ENCODE measurements at regions not wholly inside any gene's neighbourhood (a gene's known extent, or its start where the extent isn't known, plus 50 kb on each side); places are given as distances from the start of the nearest gene placed in this dataset.

DNA sequence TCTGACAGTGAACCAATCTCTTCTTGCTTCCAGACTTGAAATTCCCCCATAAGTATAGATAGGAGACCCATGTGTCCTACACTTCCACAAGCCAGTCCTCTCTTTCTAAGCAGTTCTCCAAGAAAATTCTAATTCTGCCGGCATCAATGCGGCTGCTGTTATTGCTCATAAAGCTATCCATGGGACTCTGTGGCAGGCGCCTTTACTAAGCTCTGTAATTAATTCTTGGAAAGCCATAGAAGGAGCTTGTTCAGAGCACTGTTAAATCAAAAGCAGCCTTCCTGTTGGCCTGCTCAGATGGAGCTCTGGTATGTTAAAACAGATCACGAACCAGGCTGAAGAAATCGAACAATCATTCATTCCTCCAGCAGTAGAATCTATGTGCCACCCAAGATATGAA, 244.3 kb upstream of the NFE2L3 start:
- Histone ChIP-seq H3K27ac (no peak overlapping the region), H3K4me3 (no peak overlapping the region), H3K4me1 (no peaks in the 10 kb centered on the region), H3K4me2 (no peak overlapping the region), H3K9me3 (no peaks in the 10 kb centered on the region)
- 47% methylated on average over 5 of the region's 5 CpGs for WGBS (ENCODE audit: missing lambda C conversion rate)
- ChIA-PET CTCF (interaction anchor here (1.0 to 7.2 kb wide), 4 partner anchors 12 to 760 kb away, joined by 3 to 42 read pairs (median 24); no protein-coding TSS in a partner anchor), POLR2A (no interaction called here)
- ATAC-seq = no peak
- no peak for FAIRE-seq
- no peak for TF ChIP-seq ZSCAN20 (CRISPR knock-in tag; IDR thresholded peaks at IDR 0.05)
- DNase-seq (ENCODE audit: low read depth in 1 of 2, low spot score in 1 of 2) = no peak

DNA sequence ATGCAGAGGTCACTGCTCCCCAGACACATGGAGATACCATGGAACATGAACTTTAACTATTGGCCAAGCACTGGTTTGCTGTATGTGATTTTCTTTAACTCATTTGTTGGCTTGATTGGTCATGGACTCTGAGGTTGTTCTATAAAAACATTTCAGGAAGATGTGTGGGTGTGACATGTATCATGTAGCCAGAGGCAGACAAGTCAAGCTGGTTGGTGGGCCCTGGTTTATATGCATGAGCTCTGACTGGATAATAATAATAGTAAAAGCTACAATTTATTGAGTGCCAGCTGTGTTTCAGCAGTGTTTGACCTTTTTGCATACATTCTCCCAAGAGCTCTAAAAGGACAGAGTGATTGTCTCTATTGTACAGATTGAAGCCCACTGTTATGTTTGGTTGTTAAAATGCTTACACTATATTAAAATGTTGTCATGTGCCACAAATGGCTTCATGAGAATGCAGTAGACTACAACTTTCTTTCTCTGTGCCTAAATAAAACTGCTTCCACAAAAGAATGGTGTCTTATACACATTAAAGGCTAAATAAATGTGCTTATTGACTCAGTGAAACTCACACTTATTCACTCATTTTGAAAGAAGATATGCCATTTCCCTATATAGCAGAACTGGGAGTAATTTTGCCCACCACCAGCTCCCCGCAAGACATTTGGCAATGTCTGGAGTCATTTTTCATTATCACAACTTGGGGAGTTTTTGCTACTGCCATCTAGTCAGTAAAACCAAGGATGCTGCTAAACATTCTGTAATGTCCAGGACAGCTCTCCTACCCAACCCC, 243.6 kb upstream of the NFE2L3 start:
- no peak for DNase-seq (ENCODE audit: low read depth in 1 of 2, low spot score in 1 of 2)
- POLR2A ChIA-PET = no interaction called here
- 43% methylated on average over 1 of the region's 1 CpG for WGBS (ENCODE audit: missing lambda C conversion rate)
- CTCF ChIA-PET = interaction anchor here (1.0 to 7.2 kb wide), 5 partner anchors 12 to 760 kb away, joined by 3 to 42 read pairs (median 10); no protein-coding TSS in a partner anchor
- no peak overlapping the region for H3K4me2 ChIP-seq
- no peak overlapping the region for H3K4me3 ChIP-seq
- H3K27ac ChIP-seq = no peak overlapping the region
- no peaks in the 10 kb centered on the region for H3K9me3 ChIP-seq
- no peak for FAIRE-seq
- TF ChIP-seq CBX8 (IDR thresholded peaks at IDR 0.05) (no peak), MAX (IDR thresholded peaks at IDR 0.05) (no peak), FOSB (CRISPR knock-in tag; IDR thresholded peaks at IDR 0.05) (no peak), ZSCAN20 (CRISPR knock-in tag; IDR thresholded peaks at IDR 0.05) (no peak), TP53 (CRISPR knock-in tag; IDR thresholded peaks at IDR 0.05) (no peak), NFE2L2 (conservative IDR thresholded peaks at IDR 0.05; ENCODE audit: low read length) (no peak), HOXB5 (CRISPR knock-in tag; IDR thresholded peaks at IDR 0.05) (no peak), EHMT2 (IDR thresholded peaks at IDR 0.05; ENCODE audit: low read depth) (no peak), GATA3 (IDR thresholded peaks at IDR 0.05; ENCODE audit: borderline replicate concordance) (no peak), FOSL2 (IDR thresholded peaks at IDR 0.05) (no peak), FOSL2 (CRISPR knock-in tag; IDR thresholded peaks at IDR 0.05) (no peak), ESRRA (IDR thresholded peaks at IDR 0.05; ENCODE audit: borderline replicate concordance, low read length) (no peak), RFX5 (IDR thresholded peaks at IDR 0.05) (no peak), JUN (IDR thresholded peaks at IDR 0.05) (no peak), ZNF302 (CRISPR knock-in tag; IDR thresholded peaks at IDR 0.05) (no peak), RCOR1 (IDR thresholded peaks at IDR 0.05; ENCODE audit: low read depth, low read length) (no peak), PHF8 (IDR thresholded peaks at IDR 0.05; ENCODE audit: borderline replicate concordance, low read depth) (no peak), KDM5A (IDR thresholded peaks at IDR 0.05) (no peak)
- TF ChIP-seq, protein P1, sequence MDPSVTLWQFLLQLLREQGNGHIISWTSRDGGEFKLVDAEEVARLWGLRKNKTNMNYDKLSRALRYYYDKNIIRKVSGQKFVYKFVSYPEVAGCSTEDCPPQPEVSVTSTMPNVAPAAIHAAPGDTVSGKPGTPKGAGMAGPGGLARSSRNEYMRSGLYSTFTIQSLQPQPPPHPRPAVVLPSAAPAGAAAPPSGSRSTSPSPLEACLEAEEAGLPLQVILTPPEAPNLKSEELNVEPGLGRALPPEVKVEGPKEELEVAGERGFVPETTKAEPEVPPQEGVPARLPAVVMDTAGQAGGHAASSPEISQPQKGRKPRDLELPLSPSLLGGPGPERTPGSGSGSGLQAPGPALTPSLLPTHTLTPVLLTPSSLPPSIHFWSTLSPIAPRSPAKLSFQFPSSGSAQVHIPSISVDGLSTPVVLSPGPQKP (IDR thresholded peaks at IDR 0.05; ENCODE audit: low read depth, low read length) = no peak
- TF ChIP-seq, protein P2, sequence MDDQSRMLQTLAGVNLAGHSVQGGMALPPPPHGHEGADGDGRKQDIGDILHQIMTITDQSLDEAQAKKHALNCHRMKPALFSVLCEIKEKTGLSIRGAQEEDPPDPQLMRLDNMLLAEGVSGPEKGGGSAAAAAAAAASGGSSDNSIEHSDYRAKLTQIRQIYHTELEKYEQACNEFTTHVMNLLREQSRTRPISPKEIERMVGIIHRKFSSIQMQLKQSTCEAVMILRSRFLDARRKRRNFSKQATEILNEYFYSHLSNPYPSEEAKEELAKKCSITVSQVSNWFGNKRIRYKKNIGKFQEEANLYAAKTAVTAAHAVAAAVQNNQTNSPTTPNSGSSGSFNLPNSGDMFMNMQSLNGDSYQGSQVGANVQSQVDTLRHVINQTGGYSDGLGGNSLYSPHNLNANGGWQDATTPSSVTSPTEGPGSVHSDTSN (IDR thresholded peaks at IDR 0.05) = no peak
- ATAC-seq = no peak
- H3K4me1 ChIP-seq = no peaks in the 10 kb centered on the region

GRCh38 chr7:25911738-25912607, 240.0 kb upstream of the NFE2L3 start:
- no peak for FAIRE-seq
- no peak for DNase-seq (ENCODE audit: low read depth in 1 of 2, low spot score in 1 of 2)
- Histone ChIP-seq H3K4me3 (no peak overlapping the region), H3K4me2 (no peak overlapping the region), H3K4me1 (no peaks in the 10 kb centered on the region), H3K9me3 (no peaks in the 10 kb centered on the region), H3K27ac (no peak overlapping the region)
- POLR2A ChIA-PET = no interaction called here
- 28% methylated on average over 7 of the region's 7 CpGs for WGBS (ENCODE audit: missing lambda C conversion rate)
- CTCF ChIA-PET = interaction anchor here (6.4 kb wide), 1 partner anchor 18 kb away, joined by 23 read pairs; no protein-coding TSS in a partner anchor
- ATAC-seq = no peak
- TF ChIP-seq BHLHE40 (IDR thresholded peaks at IDR 0.05; ENCODE audit: low read depth, low read length) = no peak
- TF ChIP-seq CEBPB (IDR thresholded peaks at IDR 0.05) = no peak
- TF ChIP-seq CBX2 (IDR thresholded peaks at IDR 0.05; ENCODE audit: borderline replicate concordance, low read depth) = no peak
- no peak for TF ChIP-seq CHD2 (IDR thresholded peaks at IDR 0.05; ENCODE audit: low read length, partially characterized antibody)
- TF ChIP-seq HOXB5 (CRISPR knock-in tag; IDR thresholded peaks at IDR 0.05) = no peak
- TF ChIP-seq RARB (CRISPR knock-in tag; IDR thresholded peaks at IDR 0.05) = no peak
- no peak for TF ChIP-seq TFCP2L1 (CRISPR knock-in tag; IDR thresholded peaks at IDR 0.05)
- TF ChIP-seq KDM1A (IDR thresholded peaks at IDR 0.05; ENCODE audit: low read depth) = no peak

All from A549 (cell line).